ENCODE measurements at regions not wholly inside any gene's neighbourhood (a gene's known extent, or its start where the extent isn't known, plus 50 kb on each side); places are given as distances from the start of the nearest gene placed in this dataset.
"Not testable (repeated sequence)": the region's sequence is repeated elsewhere in the genome, so short reads cannot be mapped to it uniquely, and the experiment has no call there.

DNA sequence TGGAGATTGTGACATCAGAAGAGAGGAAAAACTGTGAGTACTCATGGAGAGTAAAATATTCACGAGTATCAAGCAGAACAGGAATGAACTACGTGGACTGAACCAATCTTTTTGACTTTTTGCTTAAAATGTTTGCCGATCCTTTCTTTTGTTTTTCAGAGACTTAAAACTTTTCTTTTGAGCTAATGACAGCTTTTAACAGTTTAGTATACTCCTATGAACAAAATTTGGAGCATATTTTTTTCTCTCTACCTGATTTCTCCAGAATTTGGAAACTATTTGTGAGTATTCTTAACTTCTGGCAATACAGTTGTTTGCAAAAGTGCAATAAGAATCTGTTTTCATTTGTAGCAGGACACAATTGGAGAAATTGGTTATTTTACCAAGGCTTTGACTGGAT, 786.3 kb downstream of the SORCS1 start:
- no peak for DNase-seq

DNA sequence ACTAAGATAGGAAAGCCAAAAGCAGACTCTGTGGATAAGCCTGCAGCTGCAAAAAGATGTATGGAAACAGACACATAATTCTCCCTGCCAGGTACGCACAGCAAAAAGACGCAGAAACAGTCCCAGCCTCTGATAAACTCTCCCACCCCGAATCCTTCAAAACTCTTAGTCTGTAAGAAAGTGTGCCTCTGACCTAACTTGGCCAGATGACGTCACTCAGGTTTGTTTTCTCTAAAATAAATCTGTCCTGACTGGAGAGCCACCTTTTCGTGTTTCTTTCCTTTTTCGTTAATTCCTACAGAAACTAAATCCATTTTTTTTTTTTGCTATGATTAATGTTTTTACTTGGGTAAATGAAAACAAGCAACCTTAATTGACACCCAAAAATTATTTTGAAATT, 793.8 kb downstream of the SORCS1 start:
- no peak for DNase-seq

GRCh38 chr10:106360870-106361269, 803.6 kb downstream of the SORCS1 start:
- DNase-seq = no peak

DNA sequence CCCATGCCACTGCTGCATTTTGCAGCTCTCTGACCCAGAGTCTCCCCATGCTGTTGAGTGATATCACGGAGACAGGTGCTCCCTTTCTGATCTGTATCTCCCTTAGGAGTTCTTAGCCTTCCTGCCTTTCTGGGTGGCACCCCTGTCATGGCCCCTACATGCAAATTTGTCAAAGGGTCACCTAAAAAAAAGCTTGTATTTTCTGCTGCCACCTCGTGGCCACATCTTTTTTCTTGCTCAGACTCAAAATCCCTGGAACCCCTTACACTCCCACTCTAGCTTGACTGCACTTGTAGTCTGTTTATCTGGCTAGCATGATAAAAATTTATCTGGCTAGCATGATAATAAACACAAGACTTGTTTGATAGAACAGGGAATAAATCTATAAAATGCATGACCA, 809.1 kb downstream of the SORCS1 start:
- DNase-seq = no peak

DNA sequence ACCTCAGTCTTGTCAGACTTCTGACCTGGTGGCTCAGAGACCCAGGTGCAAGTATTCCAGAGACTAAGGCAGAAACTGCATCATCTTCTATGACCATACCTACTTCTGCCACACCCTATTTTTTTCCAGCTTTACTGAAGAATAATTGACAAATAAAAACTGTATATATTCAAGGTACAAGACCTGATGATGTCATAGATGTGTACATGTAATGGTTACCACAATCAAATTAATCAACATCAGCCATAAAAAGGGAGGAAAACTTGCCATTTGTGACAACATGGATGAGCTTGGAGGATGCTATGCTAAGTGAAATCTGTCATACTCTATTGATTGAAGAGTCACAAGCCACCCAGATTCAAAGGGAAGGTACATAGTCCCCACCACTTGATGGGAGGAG, 815.6 kb downstream of the SORCS1 start:
- DNase-seq = no peak

DNA sequence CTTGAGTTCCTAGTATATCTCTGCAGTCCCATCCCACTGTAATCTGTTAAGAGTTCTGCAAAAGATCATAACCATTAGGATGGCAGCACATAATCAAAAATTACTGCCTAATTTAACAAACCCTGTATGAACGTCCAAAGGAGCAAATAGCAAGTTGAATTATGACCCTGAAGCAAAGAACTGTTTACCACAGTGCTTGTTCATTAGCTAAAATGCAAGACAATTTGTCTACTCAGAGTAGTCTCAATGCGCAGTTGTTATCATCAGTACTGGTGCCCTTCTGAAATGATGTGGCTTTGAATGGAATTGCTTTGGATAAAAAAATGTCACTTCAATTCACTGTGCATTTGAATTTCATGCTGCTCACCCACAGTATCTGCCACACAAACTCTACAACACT, 817.0 kb downstream of the SORCS1 start:
- DNase-seq = no peak

GRCh38 chr10:106343539-106343938, 821.0 kb downstream of the SORCS1 start:
- not testable (repeated sequence) for DNase-seq

- DNase-seq = no peak
Observed at GRCh38 chr10:106341356-106341755, 823.1 kb downstream of the SORCS1 start.

DNA sequence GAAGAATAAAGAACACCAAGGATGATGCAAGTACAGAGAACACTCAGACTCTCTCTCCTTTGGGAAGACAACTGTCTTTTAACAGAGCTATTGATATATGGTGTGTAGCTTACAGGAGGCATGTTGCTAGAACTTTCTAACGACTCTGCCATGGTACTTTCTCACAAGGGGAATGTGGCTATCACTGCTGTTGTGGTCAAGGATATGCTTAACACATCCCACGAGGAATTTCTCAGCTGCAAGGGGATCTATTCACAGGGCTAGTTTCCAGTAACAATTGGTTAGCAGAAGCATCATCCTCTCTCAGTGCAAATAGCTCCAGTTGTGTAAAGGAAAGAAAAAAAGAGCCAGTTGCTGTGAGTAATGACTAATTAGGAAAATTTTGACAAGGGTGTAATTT, 826.0 kb downstream of the SORCS1 start:
- no peak for DNase-seq

- no peak for DNase-seq
Observed at GRCh38 chr10:106336874-106337273, 827.6 kb downstream of the SORCS1 start.

DNA sequence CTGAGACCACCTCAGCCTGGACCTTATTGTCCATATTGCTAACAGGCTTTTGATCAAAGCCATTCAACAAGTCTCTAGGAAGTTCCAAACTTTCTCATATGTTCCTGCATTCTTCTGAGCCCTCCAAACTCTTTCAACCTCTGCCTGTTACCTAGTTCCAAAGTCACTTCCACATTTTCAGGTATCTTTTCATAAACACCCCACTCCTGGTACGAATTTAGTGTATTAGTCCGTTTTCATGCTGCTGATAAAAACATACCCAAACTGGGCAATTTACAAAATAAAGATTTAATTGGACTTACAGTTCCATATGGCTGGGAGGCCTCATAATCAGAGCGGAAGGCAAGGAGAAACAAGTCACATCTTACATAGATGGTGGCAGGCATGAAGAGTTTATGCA, 836.8 kb downstream of the SORCS1 start:
- no peak for DNase-seq

DNA sequence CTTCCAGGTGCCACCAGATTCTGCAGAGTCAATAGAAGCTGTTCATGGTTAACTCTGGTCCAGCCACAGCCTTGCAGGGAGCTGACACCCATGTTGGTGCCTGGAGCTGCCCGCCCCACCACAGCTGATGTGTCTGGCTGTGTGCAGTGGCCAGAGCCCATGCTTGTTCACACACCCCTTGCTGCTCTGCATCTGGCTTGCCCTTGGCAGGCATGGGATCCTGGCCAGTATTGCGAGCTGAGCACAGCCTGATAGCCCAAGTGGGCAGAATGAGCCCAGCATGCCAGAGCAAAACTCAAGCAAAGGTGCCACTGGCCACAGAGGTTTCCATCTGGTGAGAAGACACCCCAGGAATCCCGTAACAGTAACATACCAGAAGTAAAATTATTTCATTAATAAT, 843.6 kb downstream of the SORCS1 start:
- no peak for DNase-seq

DNA sequence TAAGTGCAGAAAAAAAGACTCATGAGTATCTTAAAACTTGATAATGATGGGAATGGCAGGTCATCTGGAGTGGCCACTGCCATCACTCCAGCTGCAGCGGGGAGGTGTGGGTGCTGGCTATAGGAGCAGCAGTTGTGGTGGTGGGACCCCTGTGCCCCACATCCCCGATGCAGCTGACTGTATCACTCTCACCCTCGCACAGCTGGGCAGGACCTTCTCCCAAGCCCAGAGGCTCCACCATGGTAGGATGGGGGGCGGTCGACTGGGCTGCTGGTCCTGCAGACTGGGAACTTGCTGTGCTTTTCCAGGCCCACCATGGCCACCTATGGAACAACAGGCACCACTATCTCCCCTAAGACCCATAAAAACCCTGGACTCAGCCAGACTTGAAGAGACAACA, 844.4 kb downstream of the SORCS1 start:
- no peak for DNase-seq

GRCh38 chr10:106317554-106317953, 847.0 kb downstream of the SORCS1 start:
- no peak for DNase-seq

DNA sequence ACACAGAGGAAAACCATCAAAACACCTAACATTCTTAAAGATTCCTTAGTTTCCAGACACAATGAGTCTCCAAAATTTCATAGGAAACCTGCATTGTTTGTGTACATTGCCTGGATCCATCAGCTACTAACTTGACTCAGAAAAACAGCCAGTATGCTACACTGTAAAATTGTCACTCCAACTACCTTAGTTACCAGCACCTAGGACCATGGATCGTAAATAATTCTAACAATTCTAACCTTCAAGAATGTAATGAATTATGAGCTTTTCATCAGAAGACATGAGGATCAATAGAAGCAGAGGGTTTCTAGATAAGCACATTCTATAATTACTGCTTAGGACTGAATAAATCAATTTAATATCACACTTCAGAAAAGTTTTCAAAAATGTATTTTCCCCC, 851.5 kb downstream of the SORCS1 start:
- DNase-seq = no peak

- DNase-seq = no peak
Observed at GRCh38 chr10:106312087-106312486, 852.4 kb downstream of the SORCS1 start.

GRCh38 chr10:106311590-106311989, 852.9 kb downstream of the SORCS1 start:
- DNase-seq = no peak

- no peak for DNase-seq
Observed at GRCh38 chr10:106310596-106310995, 853.9 kb downstream of the SORCS1 start.

DNA sequence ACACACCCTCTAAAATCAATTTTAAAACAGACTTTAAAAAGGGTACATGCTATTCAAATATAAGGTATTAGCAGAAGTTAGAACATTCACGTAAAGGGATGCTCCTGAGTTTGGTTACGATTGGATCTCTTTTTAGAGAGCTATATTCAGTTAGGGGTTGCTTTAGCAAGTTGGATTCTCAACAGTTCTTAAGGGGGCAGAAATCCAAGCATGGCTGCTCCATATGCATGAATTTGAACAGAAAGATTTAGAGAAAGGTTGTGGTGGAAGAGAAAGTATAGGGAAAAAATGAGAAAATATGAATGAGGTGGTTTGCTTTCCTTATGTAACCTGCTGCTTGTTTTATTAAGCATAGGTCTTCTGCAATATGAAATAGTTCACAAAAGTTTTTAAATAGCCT, 855.1 kb downstream of the SORCS1 start:
- DNase-seq = no peak

GRCh38 chr10:106308284-106308683, 856.2 kb downstream of the SORCS1 start:
- DNase-seq = no peak

DNA sequence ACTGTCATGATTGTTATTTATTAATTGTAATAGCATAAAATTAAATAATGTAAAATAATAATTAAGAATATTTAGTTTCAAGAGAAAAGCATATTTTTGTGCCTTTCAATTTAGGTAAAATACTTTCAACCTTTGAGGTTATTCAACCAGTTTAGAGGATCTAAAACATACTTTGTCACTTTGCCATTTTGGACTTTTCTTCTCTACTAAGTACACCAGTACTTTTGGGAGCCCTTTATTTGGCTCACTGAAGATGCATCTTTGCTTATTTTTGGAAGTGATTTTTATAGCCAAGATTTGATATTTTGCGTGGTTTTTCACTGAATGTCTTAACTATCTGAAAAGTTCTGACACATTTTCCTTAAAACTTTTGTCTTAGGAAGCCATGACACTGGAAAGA, 860.5 kb downstream of the SORCS1 start:
- no peak for DNase-seq

DNA sequence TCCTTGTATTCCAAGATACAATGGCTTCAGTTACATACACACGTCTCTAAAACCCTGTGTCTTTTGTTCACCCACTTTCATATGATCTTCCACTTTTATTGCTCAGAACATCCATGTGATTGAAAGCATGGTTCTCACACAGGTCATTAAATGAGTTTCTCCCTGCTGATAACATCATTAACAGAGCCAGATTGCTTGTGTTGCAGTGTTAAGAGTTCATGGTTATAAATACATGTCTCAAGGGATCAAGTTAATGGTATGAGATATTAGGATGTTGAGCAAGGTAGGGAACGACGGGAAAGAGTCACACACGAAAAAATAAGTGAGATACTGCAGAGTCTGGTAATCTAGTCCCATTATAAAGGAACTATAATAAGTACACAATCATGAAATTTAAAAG, 861.5 kb downstream of the SORCS1 start:
- DNase-seq = no peak

- DNase-seq = no peak
Observed at GRCh38 chr10:106301146-106301545, 863.4 kb downstream of the SORCS1 start.

- DNase-seq = no peak
Observed at GRCh38 chr10:106296750-106297392, 867.6 kb downstream of the SORCS1 start.

GRCh38 chr10:106284802-106285587, 879.5 kb downstream of the SORCS1 start:
- no peak for DNase-seq

Data from activated naive CD4-positive, alpha-beta T cell treated with anti-CD3 and anti-CD28 coated beads, Interleukin-2, amount 50 U/mL, for 16 hours (primary cell).